HG02763 (cell line): ENCODE measurements at regions not wholly inside any gene's neighbourhood (a gene's known extent, or its start where the extent isn't known, plus 50 kb on each side); places are given as distances from the start of the nearest gene placed in this dataset.

Source experiments
- ATAC-seq: cut with Tn5 transposase; IDR thresholded peaks from one replicate; pipeline ENCODE4 v1.9.1; 2021; ENCODE audit warnings: mild to moderate bottlenecking, moderate library complexity; ENCODE audit not compliant: unreplicated experiment

DNA sequence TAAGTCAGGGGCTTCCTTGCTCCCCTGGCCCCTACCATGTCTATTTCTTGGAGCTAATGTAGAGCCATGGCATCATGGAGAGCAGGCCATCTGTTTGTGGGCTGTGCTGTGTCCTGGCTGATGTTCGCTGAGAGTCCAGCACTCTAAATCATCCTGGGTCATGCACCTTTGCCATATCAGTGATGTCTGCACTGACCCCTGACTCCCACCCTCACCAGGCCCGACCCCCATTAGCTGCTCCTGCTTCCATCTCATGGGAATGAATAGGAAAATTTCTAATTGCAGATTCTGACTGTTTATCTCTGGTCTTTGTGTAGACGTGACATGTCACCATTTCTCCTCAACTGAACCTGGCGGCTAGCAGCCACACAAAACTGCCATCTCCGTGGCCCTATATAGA is 236.9 kb downstream of the NSG2 start:
- ATAC-seq, result no peak

DNA sequence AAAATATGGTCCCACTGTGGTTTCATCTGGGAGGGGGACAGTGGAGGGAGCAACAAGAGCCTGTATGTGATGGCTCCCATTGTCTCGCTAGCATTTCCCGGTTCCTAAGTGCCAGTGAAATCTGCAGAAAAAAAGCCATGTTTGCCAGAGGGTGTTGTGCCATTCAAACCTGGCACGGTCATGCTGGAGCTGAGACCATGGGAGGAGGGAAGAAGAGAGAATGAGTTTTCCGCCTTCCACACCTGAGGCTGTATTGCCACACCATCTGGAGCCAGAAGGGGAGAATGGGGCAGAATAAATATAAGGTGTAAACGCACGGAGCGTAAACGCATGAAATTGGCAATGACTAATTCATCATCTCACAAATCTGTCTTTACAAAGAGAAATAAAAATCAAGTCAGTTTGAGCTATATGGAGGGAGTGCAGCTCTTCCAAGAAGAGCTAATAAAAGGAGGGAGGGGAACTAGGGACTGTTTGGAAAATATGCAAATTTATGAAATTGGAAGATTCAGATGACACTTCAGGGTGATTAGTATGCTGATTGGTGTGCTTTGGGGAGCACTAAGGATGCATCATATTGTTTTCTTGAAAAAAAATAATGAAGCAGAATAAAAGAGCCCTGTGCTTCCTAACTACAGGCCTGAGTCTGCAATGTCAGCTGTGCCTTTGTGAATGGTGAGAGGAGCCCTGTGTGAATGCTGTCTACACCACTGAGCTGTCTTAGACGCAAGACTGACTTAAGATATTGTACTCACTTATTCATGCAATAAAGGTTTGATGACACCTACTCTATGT is 237.9 kb downstream of the NSG2 start:
- ATAC-seq, result no peak

DNA sequence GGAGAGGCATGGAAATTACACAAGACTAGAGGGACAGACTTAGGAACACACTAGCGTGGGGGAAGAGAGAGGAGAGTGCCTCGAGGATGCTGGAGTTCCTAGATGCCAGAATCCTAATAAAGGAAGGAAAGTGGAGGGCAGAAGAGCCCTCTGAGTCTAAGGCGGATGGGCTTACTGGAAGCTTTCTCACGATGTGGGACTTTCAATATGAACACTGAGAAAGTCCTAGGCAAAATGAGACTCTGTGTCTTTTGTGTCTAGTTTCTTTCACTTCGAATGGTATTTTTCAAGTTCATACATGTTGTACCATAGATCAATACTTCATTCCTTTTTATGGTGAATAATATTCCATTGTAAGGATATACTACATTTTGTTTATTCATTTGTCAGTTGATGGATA is 239.4 kb downstream of the NSG2 start:
- no peak for ATAC-seq

DNA sequence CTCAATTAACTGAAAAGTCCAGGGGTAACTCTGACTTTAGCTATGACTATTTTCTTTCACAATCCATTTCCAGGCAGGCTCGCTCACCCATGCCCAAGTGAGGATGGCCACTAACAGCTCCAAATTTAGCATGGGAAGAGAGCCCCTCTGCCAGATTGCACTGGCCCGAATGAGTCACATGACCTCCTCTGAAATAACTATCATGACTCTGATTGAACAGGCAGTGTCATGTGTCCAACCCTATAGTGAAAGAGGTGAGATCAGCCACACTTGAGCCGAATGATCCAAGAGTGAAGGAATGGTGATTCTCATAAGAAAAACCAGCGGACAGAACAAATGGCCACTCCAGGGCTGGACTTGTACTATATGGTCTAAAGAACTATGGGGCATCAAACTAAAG is 242.3 kb downstream of the NSG2 start:
- ATAC-seq, result no peak

DNA sequence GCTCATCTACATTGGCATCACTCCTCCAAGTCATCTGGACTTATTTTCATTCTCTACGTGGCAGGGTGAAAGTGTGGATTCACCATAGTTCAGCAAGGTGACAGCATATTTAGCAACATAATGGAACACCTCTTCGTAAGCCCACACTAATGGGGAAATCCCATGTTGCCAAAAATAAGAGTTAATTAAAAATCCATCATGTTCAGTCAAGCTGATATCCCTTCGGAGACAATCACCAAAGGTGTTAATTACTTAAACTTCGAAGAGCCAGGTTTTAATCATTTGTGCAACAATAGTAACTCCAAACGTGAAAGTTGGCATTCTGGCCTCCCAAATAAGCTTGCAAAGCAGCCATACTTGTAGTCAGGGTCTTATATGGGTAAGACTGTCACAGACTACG is 242.9 kb downstream of the NSG2 start:
- no peak for ATAC-seq

DNA sequence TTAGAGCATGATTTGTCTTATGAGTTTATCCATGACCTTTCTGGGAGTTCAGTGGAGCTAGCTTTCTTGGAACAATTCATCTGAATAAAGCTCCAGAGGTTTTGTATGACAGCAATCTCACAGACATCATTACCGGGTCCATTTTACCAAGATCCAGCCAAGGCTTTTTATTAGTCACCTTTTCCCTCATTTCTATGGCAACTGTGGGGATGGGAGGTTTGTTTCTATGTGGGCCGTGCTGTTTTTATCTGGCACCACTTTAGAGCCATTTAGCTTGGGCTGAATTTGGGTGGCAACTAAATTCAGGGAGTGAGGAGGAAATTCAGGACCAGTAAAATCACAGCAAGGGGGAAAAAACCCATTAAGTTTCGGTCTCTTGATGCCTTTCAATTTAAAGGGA is 245.7 kb downstream of the NSG2 start:
- ATAC-seq, result no peak

DNA sequence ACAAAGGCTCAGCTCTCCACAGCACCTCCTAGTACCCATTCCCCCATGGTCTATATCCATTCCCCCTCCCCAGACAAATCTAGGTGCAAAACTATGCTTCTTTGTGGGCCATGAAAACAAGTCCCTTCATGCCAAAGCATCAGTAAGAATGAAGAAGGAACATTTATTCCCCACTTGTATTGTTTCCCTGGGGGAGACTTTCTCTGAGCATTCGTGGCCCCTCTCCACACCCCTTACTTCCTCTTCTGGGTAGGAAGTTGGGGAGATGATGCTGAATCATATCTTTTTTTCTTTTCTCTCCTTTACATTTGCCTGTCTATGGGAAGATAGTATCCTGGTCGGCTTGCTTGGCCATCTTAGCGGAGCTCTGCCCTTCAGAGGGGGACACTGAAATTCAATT is 246.8 kb downstream of the NSG2 start:
- no peak for ATAC-seq

DNA sequence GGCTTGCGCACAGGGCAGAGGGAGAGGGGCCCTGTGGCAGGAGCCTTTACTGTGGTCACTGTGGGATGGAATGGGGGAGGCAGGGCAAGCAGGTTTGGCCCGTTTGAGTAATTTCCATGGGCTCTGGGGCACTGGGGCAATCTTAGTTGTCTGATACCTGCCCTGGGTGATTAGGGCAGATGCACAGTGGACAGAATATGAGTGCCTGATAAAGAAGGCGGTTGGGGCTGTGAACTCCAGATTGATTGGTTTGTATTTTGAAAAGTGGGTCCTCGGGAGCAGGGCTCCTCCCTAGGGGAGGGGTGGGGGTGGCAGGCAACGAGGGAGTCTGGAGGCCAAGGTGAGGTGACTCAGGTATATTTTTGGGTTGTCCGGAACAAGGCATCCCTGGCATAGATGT is 247.5 kb downstream of the NSG2 start:
- ATAC-seq, result no peak

DNA sequence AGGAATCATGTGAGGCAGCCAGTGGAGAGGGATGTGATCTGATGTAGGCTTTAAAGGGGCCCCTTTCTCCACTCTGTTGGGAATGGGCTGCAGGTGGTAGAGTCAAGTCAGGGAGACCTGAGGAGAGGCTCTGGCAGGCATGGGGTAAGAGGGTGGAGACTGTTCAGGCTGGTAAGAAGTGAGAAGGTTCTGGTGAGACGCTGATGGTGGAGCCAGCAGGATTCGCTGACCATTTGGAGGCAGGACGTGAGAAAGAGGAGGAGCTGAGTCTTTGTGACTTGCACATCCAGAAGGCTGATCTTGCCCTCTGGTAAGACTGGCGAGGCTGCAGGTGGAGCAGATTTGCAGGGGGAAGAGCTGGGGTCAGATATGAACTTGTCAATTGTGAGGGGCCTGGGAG is 248.0 kb downstream of the NSG2 start:
- no peak for ATAC-seq

DNA sequence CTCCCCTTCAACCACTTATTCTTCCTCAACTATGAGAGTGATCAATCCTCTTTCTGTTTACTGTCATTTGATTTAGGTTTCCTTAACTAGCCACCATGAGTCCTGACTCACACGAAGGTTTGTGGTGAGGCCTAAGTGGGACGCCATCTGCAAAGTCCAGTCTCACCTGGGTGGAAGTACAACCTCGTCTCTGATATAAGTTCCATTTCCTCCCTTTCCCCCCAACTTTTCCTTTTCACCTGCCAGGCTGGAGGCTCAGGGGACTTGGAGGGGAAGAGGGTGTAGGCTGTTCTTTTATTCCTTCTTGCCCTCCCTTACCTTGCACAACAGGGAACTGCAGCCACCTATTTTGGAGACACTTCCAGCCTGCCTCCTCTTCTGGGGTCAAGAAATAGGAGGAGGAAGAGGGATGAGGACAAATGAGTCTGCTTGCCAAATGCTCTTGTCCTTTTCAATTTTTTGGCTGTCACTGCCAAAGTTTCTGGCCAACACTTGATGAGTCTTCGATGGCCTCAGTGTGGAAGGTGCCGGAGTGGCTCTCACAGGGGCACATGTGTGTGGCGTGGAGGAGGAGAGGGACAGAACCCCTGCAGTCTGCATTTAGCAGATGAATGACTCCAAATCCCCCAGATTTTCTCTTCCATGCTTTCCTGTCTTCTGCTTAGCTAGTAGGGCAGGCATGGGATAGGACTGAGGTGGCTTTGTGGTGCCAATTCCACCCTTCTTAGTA is 249.6 kb downstream of the NSG2 start:
- no peak for ATAC-seq

DNA sequence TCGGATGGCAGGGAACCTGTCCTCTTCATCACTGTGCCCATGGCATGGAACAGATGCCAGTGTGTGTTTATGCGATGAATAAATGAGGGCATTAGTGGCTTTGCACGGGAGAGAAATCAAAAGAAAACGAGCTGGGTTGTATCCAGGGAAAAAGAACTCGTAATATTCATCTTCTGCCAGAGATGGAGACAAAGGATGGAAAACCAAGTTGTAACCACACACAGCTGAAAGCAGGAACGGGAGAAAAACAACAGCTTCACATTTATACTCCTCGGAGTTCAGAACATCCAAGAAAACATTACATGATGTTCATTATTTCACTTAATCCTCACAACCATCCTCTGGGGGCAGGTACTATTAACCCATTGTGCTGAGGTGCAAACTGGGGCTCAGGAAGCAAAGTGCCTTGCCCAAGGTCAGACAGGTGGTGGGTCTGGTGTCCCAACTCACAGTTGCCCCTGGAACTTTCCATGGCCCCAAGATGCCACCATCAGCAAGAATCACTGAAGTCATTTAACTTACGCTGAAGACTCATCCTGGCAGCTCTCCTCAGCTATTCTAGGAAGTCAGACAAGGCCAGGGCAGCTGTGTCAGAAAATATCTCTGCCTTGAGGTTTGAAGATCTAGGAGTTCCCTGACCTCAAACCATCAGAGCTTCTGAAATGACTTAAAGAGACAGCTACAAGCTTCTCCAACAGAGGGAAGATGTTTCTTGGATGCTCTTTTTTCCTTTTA is 250.4 kb downstream of the NSG2 start:
- no peak for ATAC-seq

DNA sequence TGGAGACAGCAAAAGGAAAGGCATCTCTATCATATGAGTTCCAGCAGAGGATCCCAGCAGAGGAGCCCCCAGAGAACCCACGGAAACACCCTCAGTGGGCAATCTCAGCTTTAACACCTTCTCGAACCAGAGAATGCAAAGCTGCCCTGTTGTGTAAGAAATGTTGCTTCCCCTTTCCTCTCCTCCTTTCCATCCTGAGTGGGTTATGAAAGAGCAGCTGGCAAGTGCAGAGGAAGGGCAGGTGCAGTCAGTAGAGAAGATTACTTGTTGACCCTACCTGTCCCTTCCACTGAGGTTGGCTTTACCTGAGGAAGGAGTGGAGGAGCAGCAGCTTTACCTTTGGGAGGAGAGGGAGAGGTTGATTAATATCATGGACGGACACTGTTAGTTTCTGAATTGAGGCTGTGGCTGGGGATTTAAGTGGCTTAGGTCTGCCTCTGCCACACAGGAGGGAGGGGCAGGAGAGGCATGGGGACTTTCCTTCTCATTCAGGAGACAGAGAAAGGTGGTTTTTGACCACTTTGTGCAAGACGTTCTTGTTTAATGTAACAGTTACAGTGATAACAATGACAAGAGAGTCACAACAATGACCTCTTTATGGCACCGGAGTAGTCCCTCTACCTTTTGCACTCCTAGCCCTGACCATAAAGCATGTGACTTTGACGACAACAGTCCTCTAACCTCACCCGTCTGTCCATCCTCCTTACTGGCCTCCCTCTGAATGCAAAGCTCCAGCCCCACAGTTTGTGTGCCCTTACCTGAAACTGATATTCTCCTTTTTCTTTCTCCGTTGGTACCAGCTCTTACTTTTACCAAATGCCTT is 254.8 kb downstream of the NSG2 start:
- no peak for ATAC-seq

DNA sequence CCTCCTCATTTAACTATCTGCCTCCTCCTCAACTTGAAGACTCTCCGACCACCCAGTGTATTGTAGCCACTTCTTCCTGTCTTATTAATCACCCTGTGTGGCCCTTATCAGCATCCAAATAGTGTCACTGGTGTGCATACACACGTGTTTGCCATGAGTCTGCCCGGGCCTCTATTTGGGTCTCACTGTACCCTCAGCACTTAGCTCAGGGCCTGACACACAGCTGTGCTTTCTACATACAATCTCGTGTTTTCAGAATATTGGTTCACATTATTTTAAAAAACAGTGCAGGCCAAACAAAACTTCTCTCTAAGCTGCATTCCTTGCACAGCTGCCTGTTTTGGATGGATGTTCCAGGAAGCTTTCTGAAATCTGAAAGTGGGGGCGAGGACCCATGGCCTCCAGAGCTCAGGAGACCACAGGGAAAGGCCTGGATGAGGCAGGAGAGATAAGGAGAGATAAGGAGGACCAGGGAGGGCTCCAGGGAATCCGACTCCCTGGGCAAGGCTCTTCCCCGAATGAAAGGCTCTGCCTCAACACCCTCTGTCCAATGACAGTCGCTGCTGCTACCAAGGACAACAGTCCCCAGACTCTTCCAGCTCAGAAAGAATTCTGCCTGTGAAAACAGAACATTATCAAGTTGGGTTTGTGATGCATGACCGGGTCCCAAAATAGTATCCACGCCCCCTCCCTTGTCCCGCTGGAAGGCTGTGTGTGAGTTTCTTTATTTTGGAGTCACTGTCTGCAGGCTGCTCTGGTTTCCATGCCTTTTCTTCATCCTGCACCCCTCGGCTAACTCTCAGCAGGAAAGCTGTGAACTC is 255.6 kb downstream of the NSG2 start:
- no peak for ATAC-seq

DNA sequence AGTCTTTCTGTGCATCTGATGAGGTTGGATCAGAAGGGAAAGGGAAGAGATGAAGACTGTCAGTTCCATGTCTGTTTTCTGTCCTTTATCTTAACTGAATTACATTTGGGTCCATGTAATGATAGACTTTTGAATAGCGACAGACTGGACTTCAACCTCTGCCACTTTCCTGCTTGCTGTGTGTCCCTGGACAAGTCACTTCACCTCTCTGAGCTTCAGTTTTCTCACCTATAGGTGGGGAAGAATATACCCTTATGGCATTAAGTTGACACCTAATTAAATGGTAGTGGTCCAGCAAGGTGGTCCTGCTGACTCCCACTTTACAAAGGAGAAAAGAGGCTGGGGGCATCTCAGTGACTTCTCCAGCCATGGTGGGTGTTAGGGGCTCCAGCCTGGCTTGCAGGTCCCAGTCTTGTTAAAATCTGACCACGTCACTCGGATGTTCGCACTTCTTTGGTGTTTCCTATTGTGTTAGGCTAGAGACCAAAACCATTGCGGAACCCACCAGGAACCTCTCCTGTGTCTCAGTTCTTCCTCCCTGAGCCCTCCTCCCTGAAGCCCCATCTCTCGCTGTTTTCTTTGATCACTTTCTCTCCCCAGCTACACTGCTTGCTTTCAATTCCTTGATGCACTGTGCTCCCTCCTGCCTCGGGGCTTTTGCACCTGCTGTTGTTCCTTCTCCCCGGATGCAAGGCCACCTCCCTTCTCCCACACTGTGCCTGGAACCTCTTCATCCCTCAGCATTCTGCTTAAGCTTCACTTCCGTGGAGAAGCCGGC is 256.5 kb downstream of the NSG2 start:
- ATAC-seq, result no peak

DNA sequence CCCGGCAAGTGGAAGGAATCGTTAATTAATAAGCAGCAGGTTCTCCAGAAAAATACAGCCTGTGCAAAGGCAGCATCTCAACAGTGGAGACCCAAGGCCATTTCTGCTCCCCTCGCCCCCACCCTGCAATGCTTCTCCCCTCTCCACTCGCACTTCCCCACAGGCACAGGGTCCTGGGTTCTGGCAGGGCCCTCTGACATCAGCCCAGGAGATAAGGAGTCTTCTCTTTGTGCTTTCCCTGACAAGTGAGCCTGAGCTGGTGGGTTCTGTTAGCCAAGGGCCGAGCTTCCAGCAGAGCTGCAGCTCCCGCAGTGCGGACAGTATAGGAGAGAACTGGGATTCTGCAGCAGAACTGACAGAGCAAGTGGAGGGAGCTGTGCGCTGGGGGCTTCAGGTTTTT is 257.5 kb downstream of the NSG2 start:
- no peak for ATAC-seq

DNA sequence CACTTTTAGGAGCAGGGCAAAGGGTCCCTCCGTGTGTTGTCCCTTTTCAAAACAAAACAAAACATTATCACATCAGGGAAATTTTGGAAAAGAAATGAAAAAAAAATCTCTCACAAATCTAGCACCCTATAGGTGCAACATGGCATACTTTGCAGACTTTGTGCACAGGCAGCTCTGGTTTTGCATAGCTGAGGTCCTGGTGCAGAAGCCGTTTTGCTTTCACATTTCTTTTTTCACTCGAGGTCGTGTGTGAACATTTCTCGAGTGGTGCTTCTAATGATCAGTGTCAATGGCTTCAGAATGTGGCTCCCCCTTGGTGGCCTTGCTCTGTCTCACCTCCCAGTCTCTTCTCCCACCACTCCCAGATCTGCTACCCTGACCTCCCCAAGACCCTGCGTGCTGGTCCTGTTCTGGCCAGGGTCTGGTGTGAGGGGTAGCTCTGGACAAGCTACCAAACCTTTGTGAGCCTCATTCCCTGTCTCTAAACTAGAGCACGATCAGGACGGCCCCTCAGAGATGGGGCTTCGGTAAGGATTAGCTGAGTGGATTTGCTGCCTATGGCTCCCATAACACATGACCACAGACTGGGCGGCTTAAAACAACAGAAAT is 258.0 kb downstream of the NSG2 start:
- ATAC-seq, result no peak

DNA sequence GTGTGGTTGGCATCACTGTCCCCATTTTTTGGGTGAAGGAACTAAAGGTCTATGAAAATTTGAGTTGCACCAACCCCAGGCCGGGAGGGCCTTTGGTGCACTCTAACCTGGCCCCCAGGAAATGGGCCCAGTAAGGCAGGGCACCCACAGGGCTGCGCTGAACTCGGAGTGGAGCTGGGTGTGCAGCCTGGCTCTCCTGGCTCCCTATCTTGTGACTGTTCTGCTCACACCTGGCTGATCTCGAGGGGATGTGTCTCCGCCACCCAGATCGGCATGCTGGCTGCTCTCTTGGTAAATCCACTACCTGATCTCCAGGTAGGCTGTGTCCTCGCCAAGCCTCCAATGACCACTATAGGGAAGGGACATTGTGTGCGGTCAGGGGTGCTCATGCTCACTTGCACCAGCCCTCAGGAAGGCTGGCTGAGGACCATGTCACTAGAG is 259.8 kb downstream of the NSG2 start:
- ATAC-seq, result no peak

DNA sequence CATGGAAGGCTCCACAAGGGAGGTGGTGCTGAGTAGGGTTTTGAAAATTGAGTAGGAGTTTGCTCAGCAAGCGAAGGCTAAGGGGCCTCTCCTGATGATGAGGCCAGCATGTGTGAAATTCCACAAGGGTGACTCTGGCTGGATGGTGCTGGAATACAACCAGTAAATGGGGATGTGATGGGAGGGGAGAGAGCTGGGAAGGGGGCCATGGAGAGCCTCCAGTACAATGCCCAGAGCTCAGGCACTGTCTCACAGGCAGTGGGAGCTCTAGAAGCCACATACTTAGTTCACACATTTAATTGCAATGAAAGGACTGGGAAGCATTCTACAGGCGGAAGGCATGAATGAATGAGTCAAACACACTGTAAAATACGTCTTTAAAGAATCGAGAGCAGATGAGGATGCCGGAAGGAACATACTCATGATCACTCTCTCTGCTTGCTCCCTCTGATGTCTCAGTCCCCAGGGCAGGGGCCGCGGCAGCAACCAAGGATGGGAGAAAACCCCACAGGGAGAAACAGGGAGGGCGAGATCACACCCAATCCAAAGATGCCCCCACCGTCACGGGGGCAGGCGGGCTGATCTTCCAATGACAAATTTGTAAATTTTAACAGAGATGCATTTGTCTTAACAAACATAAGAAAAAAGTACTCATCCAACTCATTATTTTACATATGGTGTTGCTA is 261.0 kb downstream of the NSG2 start:
- ATAC-seq, result no peak
